Osteocyte (in vitro differentiated cells): ENCODE measurements at regions not wholly inside any gene's neighbourhood (a gene's known extent, or its start where the extent isn't known, plus 50 kb on each side); places are given as distances from the start of the nearest gene placed in this dataset.

Experiments
- DNase-seq: peaks from one replicate; pipeline ENCODE4 v3.0.0; 2021; ENCODE audit warnings: mixed read lengths; ENCODE audit not compliant: unreplicated experiment; ENCODE audit errors: extremely low spot score
- H3K27ac Mint-ChIP-seq: one replicate; pipeline ENCODE4 v1.8.0; 2021; ENCODE audit warnings: mild to moderate bottlenecking, mixed read lengths; ENCODE audit not compliant: unreplicated experiment
- H3K27me3 Mint-ChIP-seq: one replicate; pipeline ENCODE4 v1.8.0; 2021; ENCODE audit warnings: mixed read lengths; ENCODE audit not compliant: unreplicated experiment
- H3K36me3 Mint-ChIP-seq: one replicate; pipeline ENCODE4 v1.8.0; 2021; ENCODE audit warnings: mixed read lengths; ENCODE audit not compliant: unreplicated experiment
- H3K4me1 Mint-ChIP-seq: one replicate; pipeline ENCODE4 v1.8.0; 2021; ENCODE audit warnings: mixed read lengths; ENCODE audit not compliant: unreplicated experiment
- H3K4me3 Mint-ChIP-seq: one replicate; pipeline ENCODE4 v1.8.0; 2021; ENCODE audit warnings: mild to moderate bottlenecking, moderate library complexity, mixed read lengths; ENCODE audit not compliant: unreplicated experiment
- H3K9me3 Mint-ChIP-seq: one replicate; pipeline ENCODE4 v1.8.0; 2021; ENCODE audit warnings: mixed read lengths; ENCODE audit not compliant: unreplicated experiment
- CTCF ChIP-seq: fragments of 200-600 bp; sonication (generic); IDR thresholded peaks from 2 replicates; pipeline ENCODE4 v1.5.0; 2021; ENCODE audit warnings: antibody characterized with exemption, mild to moderate bottlenecking, moderate library complexity

DNA sequence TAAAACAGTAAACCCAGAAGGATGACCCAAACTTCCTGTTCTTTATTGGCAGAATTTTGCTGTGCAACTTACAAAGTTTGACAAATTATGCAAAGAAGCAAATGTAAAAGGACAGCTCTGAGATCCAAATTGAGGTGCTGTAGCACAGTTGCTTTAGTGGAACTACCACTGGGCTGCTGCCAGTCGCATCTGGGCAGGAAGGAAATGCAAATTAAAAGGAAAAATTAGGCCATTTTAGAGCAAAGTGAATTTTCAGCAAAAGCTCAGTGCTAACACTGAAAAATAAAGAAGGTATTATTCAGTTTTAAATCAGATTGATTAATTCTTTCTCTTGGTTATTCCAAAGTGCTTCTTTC, 104.5 kb downstream of the ZMAT3 start:
- Mint-ChIP-seq H3K36me3 (no peaks in the 10 kb centered on the region), H3K27ac (no peak overlapping the region), H3K4me3 (peak overlapping the region; percentile 56), H3K27me3 (peaks cover 9% of the 10 kb centered on the region), H3K4me1 (peaks cover 14% of the 10 kb centered on the region), H3K9me3 (no peaks in the 10 kb centered on the region)
- no peak for DNase-seq
- no peak for TF ChIP-seq CTCF

DNA sequence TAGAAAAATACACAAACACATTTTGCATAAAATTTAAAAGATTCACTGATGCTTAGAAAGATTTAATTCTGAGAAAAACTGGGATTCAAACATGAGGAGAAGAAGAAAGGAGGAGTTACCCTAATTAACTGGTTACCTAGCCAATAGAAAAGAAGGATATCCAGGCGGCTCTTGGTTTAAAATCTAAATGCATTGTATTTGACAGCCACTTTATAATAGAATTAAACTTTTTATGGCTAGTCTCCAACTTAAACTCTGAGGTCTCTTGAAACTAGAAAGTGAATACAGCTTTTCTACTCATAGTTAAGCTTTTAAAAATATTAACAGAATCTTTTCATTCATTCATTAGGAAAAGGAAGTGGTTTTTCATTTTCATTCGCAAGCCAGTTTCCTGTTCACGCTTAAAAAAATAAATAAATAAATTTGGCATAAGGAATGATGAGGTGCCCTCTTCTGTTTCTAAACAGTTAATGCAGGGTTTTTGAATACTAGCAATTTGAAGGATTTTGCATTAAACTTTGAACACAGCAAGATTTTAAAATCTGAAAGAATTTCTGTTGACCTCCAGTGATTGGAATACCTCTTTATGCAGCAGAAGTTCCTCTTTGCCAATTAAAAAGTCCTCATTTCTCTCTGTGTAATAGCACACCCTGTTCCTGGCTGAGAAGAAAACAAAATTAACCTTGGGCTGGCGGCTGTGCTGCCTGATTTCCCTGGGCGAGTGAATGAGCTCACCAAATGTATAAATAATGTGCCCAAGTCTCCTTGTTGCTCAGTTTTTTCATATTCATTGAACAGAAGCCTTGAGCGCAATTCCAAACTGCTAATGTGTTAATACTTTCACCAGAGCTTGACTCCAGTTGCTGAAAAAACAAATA, 105.1 kb downstream of the ZMAT3 start:
- Mint-ChIP-seq H3K9me3 (no peaks in the 10 kb centered on the region), H3K27me3 (peaks cover 9% of the 10 kb centered on the region), H3K4me3 (peak overlapping the region; percentile 56), H3K36me3 (no peaks in the 10 kb centered on the region), H3K4me1 (peaks cover 14% of the 10 kb centered on the region), H3K27ac (no peak overlapping the region)
- no peak for DNase-seq
- peak; percentile 79 for TF ChIP-seq CTCF

- Mint-ChIP-seq H3K4me1 (peaks cover 14% of the 10 kb centered on the region), H3K9me3 (no peaks in the 10 kb centered on the region), H3K36me3 (no peaks in the 10 kb centered on the region), H3K27ac (no peak overlapping the region), H3K27me3 (peaks cover 9% of the 10 kb centered on the region), H3K4me3 (no peak overlapping the region)
- DNase-seq, result no peak
- no peak for TF ChIP-seq CTCF
These were observed 107.1 kb downstream of the ZMAT3 start for GRCh38 chr3:178964551-178964950.

- Mint-ChIP-seq H3K9me3 (no peaks in the 10 kb centered on the region), H3K36me3 (no peaks in the 10 kb centered on the region), H3K27ac (no peak overlapping the region), H3K4me1 (no peaks in the 10 kb centered on the region), H3K4me3 (no peak overlapping the region), H3K27me3 (peaks cover 5% of the 10 kb centered on the region)
- no peak for TF ChIP-seq CTCF
- DNase-seq, result no peak
These were observed 110.7 kb downstream of the ZMAT3 start for GRCh38 chr3:178960918-178961317.

DNA sequence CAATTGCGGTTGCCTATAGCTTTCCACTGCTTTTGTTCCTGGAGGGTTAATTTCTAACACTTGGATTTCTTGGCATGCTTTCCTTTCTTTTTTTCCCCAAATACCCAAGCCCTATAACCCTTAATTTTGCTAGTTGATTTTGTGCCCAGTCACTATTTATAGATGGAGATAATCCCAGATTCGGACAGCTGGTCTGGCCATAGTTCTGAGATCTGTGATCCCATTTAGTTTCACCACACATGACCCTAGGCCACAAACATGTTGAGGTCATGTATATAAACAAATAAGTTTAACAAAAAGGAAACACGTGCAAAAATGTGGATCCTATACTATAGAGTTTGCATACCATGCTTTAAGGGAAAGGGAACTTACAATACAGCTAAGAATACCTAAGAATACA, 111.4 kb downstream of the ZMAT3 start:
- H3K36me3 Mint-ChIP-seq, result no peaks in the 10 kb centered on the region
- no peak for TF ChIP-seq CTCF
- DNase-seq, result no peak
- no peak overlapping the region for H3K27ac Mint-ChIP-seq
- no peaks in the 10 kb centered on the region for H3K9me3 Mint-ChIP-seq
- peaks cover 5% of the 10 kb centered on the region for H3K27me3 Mint-ChIP-seq
- H3K4me3 Mint-ChIP-seq, result no peak overlapping the region
- H3K4me1 Mint-ChIP-seq, result no peaks in the 10 kb centered on the region
